GM12878 (cell line): ENCODE measurements at regions not wholly inside any gene's neighbourhood (a gene's known extent, or its start where the extent isn't known, plus 50 kb on each side); places are given as distances from the start of the nearest gene placed in this dataset.

ENCODE experiments used
- ATAC-seq: fragments of 200-7000 bp; cut with Tn5 transposase; 3 replicates; pipeline ENCODE4 v1.9.1; 2020; ENCODE audit warnings: mild to moderate bottlenecking, moderate library complexity
- BruUV-seq: library from RNA; stranded (reverse); fragments of 400-500 nt; replicated peaks from 2 replicates; lab custom pipeline; 2021; lab: Mats Ljungman, UMichigan
- CTCF ChIA-PET: fragments of 300-600 bp; sonication (Branson Sonifier 250); formaldehyde crosslinking; extraction: SDS; loops from one replicate; lab custom pipeline; 2021; ENCODE audit warnings: inconsistent platforms; lab: Yijun Ruan, JAX
- POLR2A ChIA-PET: fragments of 350-600 bp; formaldehyde crosslinking; extraction: SDS; loops from one replicate; lab custom pipeline; 2021; ENCODE audit warnings: inconsistent platforms; lab: Charles Lee
- RAD21 ChIA-PET: fragments of 300-600 bp; sonication (Branson Sonifier 250); formaldehyde crosslinking; loops from one replicate; lab custom pipeline; 2023; ENCODE audit warnings: antibody characterized with exemption; ENCODE audit not compliant: unreplicated experiment; lab: Charles Lee
- SMC1A ChIA-PET: fragments of 300-600 bp; sonication (Branson Sonifier 250); formaldehyde crosslinking; loops from one replicate; lab custom pipeline; 2023; ENCODE audit not compliant: unreplicated experiment, uncharacterized antibody; lab: Charles Lee
- DNase-seq: peaks from one replicate; pipeline ENCODE4 v3.0.0-alpha.2; 2011; ENCODE audit warnings: low read depth, low spot score
- FAIRE-seq: peaks from 3 replicates; lab custom pipeline; 2011; peaks lifted over from hg19 to GRCh38; lab: Jason Lieb, UNC
- H2AFZ ChIP-seq: 2 replicates; pipeline ENCODE4 v1.6.0; 2011; ENCODE audit warnings: low read depth, low read length, control low read depth; ENCODE audit not compliant: control insufficient read depth
- H3K27ac ChIP-seq: 2 replicates; pipeline ENCODE4 v1.5.1; 2011; ENCODE audit warnings: control low read depth; ENCODE audit not compliant: control insufficient read depth, insufficient read depth
- H3K27me3 ChIP-seq, 2 experiments: replicated peaks in 1 of 2; 2 replicates each; pipeline versions ENCODE4 v1.6.0 to v1.6.1; 2011; ENCODE audit warnings: low read length in 1 of 2; ENCODE audit not compliant: control insufficient read depth in 2 of 2, insufficient read depth in 2 of 2
- H3K36me3 ChIP-seq, 2 experiments: 2 replicates each; pipeline ENCODE4 v1.5.1; 2011; ENCODE audit warnings: low read length in 1 of 2; ENCODE audit not compliant: control insufficient read depth in 2 of 2, insufficient read depth in 2 of 2
- H3K4me1 ChIP-seq: 2 replicates; pipeline ENCODE4 v1.6.1; 2011; ENCODE audit warnings: mild to moderate bottlenecking, low read length, moderate library complexity, mixed read lengths; ENCODE audit not compliant: control insufficient read depth, insufficient read depth
- H3K4me2 ChIP-seq: 2 replicates; pipeline ENCODE4 v1.6.0; 2011; ENCODE audit warnings: control low read depth; ENCODE audit not compliant: control insufficient read depth, insufficient read depth
- H3K4me3 ChIP-seq: fragments of 200-600 bp; sonication (generic); 2 replicates; pipeline ENCODE4 v1.5.1; 2016
- H3K79me2 ChIP-seq: 2 replicates; pipeline ENCODE4 v1.6.0; 2011; ENCODE audit warnings: low read length; ENCODE audit not compliant: control insufficient read depth, insufficient read depth
- H3K9ac ChIP-seq: 2 replicates; pipeline ENCODE4 v1.8.0; 2011; ENCODE audit warnings: low read length, control low read depth, mixed read lengths; ENCODE audit not compliant: control insufficient read depth, insufficient read depth
- H3K9me3 ChIP-seq: replicated peaks from 3 replicates; pipeline ENCODE4 v1.5.1; 2011; ENCODE audit warnings: mild to moderate bottlenecking, low read length; ENCODE audit not compliant: control insufficient read depth, insufficient read depth
- H4K20me1 ChIP-seq: 2 replicates; pipeline ENCODE4 v1.6.0; 2011; ENCODE audit not compliant: control insufficient read depth, insufficient read depth
- CBX5 ChIP-seq: sonication (generic); IDR thresholded peaks from 2 replicates; pipeline ENCODE4 v1.6.1; 2016; ENCODE audit warnings: low read depth, moderate library complexity, mild to moderate bottlenecking, inconsistent platforms
- CEBPB ChIP-seq, 2 experiments: fragments of 150-350 bp in 1 of 2; IDR thresholded peaks; 2 replicates each; pipeline ENCODE4 v1.6.1; 2012 to 2014; ENCODE audit warnings: low read depth in 2 of 2, low read length in 2 of 2, borderline replicate concordance in 1 of 2, inconsistent platforms in 1 of 2
- CHD1 ChIP-seq: IDR thresholded peaks from 2 replicates; pipeline ENCODE4 v1.6.1; 2012; ENCODE audit warnings: low read depth, low read length, improper control_type of control experiment
- CHD4 ChIP-seq: fragments of 200-600 bp; sonication (generic); IDR thresholded peaks from 2 replicates; pipeline ENCODE4 v1.6.1; 2016; ENCODE audit warnings: mild to moderate bottlenecking
- CREM ChIP-seq: IDR thresholded peaks from 2 replicates; pipeline ENCODE4 v1.6.1; 2014; ENCODE audit warnings: antibody characterized with exemption, low read depth
- DPF2 ChIP-seq: fragments of 450-650 bp; IDR thresholded peaks from 2 replicates; pipeline ENCODE4 v1.6.1; 2017; ENCODE audit warnings: mild to moderate bottlenecking
- MEF2A ChIP-seq: IDR thresholded peaks from 2 replicates; pipeline ENCODE4 v1.6.1; 2011; ENCODE audit warnings: low read depth, mild to moderate bottlenecking, low read length, moderate library complexity; ENCODE audit not compliant: insufficient read depth
- MTA3 ChIP-seq: IDR thresholded peaks from 2 replicates; pipeline ENCODE4 v1.6.1; 2012; ENCODE audit warnings: low read length, inconsistent platforms, borderline replicate concordance
- NFYA ChIP-seq: IDR thresholded peaks from 2 replicates; pipeline ENCODE4 v1.6.1; 2011; ENCODE audit warnings: low read depth, mild to moderate bottlenecking, low read length, improper control_type of control experiment, borderline replicate concordance
- PML ChIP-seq: IDR thresholded peaks from 2 replicates; pipeline ENCODE4 v1.6.1; 2012; ENCODE audit warnings: low read length, inconsistent platforms
- POU2F2 ChIP-seq: IDR thresholded peaks from 3 replicates; pipeline ENCODE4 v1.6.1; 2011; ENCODE audit warnings: low read depth, mild to moderate bottlenecking, low read length, borderline replicate concordance
- SPI1 ChIP-seq: IDR thresholded peaks from 2 replicates; pipeline ENCODE4 v1.6.1; 2011; ENCODE audit warnings: low read depth, mild to moderate bottlenecking, low read length, moderate library complexity, borderline replicate concordance; ENCODE audit not compliant: insufficient read depth
- TAF1 ChIP-seq: IDR thresholded peaks from 2 replicates; pipeline ENCODE4 v1.6.1; 2011; ENCODE audit warnings: mild to moderate bottlenecking, low read depth, low read length, borderline replicate concordance
- TCF7 ChIP-seq: IDR thresholded peaks from 2 replicates; pipeline ENCODE4 v1.6.1; 2014; ENCODE audit warnings: antibody characterized with exemption, borderline replicate concordance
- YBX1 ChIP-seq: fragments of 450-650 bp; IDR thresholded peaks from 2 replicates; pipeline ENCODE4 v1.6.1; 2016; ENCODE audit warnings: antibody characterized with exemption
- ZBED1 ChIP-seq: IDR thresholded peaks from 2 replicates; pipeline ENCODE4 v1.6.1; 2016; ENCODE audit warnings: borderline replicate concordance
- ZNF384 ChIP-seq: IDR thresholded peaks from 2 replicates; pipeline ENCODE4 v1.6.1; 2012; ENCODE audit warnings: low read depth, mild to moderate bottlenecking, low read length, improper control_type of control experiment, borderline replicate concordance
- WGBS: methylation state at CpG from one replicate; pipeline ENCODE4 v1.1.6; 2016; ENCODE audit warnings: low lambda C conversion rate; ENCODE audit not compliant: insufficient replicate concordance, insufficient coverage; ENCODE audit errors: missing lambda C conversion rate; 5-methylcytosine and 5-hydroxymethylcytosine counted together
- in situ Hi-C: fragments of 300-500 bp; cut with MboI; formaldehyde crosslinking; loops from 9 replicates; pipeline ENCODE4 v1.14.3; 2018; ENCODE audit warnings: mixed read lengths
- intact Hi-C: fragments of 100-400 bp; cut with micrococcal nuclease; formaldehyde crosslinking; loops from one replicate; pipeline ENCODE4 v1.14.2; 2022; ENCODE audit not compliant: unreplicated experiment
- TF ChIP-seq, protein P1 (sequence below): IDR thresholded peaks from 2 replicates; pipeline ENCODE4 v1.6.1; 2012; ENCODE audit warnings: improper control_type of control experiment, low read depth, low read length; ENCODE audit not compliant: insufficient replicate concordance
- TF ChIP-seq, protein P2 (sequence below): IDR thresholded peaks from 2 replicates; pipeline ENCODE4 v1.6.1; 2011; ENCODE audit warnings: low read depth, low read length, improper control_type of control experiment, borderline replicate concordance

DNA sequence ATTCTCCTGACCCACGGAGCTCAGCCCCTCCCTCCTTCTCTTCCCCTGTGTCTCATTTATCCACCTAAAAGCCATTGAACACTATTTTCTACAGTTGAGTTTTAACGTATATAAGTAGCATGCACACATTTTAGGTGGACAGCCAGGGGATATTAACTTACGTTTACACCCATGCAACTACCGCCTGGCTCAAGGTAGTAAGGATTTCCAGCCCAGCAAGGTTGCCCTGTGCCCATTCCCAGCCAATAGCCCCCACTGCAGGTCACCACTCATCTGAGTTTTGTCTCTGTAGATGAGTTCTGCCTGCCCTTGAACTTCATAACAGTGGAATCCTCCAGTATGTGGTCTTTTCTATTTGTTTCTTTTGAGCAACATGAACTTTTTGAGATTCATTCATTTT, 65.4 kb downstream of the SMIM38 start:
- intact Hi-C loops (no loop called here), in situ Hi-C loops (no loop called here)
- ChIA-PET CTCF (interaction anchor here (1.0 kb wide), 1 partner anchor 89 kb away, joined by 3 read pairs; no protein-coding TSS in a partner anchor), POLR2A (no interaction called here), RAD21 (no interaction called here), SMC1A (no interaction called here)
- H3K4me1 ChIP-seq: no peaks in the 10 kb centered on the region
- WGBS: 42% methylated on average over 4 of the region's 4 CpGs
- H3K9ac ChIP-seq: no peak overlapping the region
- no peak overlapping the region for H3K4me3 ChIP-seq
- TF ChIP-seq CBX5 (no peak), CEBPB (IDR thresholded peaks at IDR 0.05; ENCODE audit: borderline replicate concordance in 1 of 2, low read depth in 2 of 2, low read length in 2 of 2) (no peak), SPI1 (no peak), POU2F2 (no peak), YBX1 (no peak), ZNF384 (no peak), CREM (no peak), TCF7 (no peak), ZBED1 (no peak), NFYA (no peak), CHD1 (no peak), PML (no peak), CHD4 (no peak), DPF2 (no peak), TAF1 (no peak), MTA3 (no peak), MEF2A (no peak)
- TF ChIP-seq, protein P1, sequence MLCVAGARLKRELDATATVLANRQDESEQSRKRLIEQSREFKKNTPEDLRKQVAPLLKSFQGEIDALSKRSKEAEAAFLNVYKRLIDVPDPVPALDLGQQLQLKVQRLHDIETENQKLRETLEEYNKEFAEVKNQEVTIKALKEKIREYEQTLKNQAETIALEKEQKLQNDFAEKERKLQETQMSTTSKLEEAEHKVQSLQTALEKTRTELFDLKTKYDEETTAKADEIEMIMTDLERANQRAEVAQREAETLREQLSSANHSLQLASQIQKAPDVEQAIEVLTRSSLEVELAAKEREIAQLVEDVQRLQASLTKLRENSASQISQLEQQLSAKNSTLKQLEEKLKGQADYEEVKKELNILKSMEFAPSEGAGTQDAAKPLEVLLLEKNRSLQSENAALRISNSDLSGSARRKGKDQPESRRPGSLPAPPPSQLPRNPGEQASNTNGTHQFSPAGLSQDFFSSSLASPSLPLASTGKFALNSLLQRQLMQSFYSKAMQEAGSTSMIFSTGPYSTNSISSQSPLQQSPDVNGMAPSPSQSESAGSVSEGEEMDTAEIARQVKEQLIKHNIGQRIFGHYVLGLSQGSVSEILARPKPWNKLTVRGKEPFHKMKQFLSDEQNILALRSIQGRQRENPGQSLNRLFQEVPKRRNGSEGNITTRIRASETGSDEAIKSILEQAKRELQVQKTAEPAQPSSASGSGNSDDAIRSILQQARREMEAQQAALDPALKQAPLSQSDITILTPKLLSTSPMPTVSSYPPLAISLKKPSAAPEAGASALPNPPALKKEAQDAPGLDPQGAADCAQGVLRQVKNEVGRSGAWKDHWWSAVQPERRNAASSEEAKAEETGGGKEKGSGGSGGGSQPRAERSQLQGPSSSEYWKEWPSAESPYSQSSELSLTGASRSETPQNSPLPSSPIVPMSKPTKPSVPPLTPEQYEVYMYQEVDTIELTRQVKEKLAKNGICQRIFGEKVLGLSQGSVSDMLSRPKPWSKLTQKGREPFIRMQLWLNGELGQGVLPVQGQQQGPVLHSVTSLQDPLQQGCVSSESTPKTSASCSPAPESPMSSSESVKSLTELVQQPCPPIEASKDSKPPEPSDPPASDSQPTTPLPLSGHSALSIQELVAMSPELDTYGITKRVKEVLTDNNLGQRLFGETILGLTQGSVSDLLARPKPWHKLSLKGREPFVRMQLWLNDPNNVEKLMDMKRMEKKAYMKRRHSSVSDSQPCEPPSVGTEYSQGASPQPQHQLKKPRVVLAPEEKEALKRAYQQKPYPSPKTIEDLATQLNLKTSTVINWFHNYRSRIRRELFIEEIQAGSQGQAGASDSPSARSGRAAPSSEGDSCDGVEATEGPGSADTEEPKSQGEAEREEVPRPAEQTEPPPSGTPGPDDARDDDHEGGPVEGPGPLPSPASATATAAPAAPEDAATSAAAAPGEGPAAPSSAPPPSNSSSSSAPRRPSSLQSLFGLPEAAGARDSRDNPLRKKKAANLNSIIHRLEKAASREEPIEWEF: no peak
- TF ChIP-seq, protein P2, sequence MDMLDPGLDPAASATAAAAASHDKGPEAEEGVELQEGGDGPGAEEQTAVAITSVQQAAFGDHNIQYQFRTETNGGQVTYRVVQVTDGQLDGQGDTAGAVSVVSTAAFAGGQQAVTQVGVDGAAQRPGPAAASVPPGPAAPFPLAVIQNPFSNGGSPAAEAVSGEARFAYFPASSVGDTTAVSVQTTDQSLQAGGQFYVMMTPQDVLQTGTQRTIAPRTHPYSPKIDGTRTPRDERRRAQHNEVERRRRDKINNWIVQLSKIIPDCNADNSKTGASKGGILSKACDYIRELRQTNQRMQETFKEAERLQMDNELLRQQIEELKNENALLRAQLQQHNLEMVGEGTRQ: no peak
- no peak for FAIRE-seq
- DNase-seq: no peak
- H4K20me1 ChIP-seq: no peaks in the 10 kb centered on the region
- no TSS peak for BruUV-seq
- no peaks in the 10 kb centered on the region for H3K79me2 ChIP-seq
- no peak overlapping the region for H3K4me2 ChIP-seq
- no peaks in the 10 kb centered on the region for H3K9me3 ChIP-seq
- H3K36me3 ChIP-seq: no peaks in the 10 kb centered on the region
- H2AFZ ChIP-seq: no peak overlapping the region
- H3K27me3 ChIP-seq: no peaks in the 10 kb centered on the region; a peak in 1 of 4 replicates
- no peak overlapping the region for H3K27ac ChIP-seq
- ATAC-seq: no peak
